ENCODE measurements at regions not wholly inside any gene's neighbourhood (a gene's known extent, or its start where the extent isn't known, plus 50 kb on each side); places are given as distances from the start of the nearest gene placed in this dataset.

- no peak for TF ChIP-seq CTCF (IDR thresholded peaks at IDR 0.05 in 8 of 11, conservative IDR thresholded peaks at IDR 0.05 in 3 of 11)
- no peak for TF ChIP-seq POLR2AphosphoS5 (IDR thresholded peaks at IDR 0.05)
Observed at GRCh38 chr21:16358784-16359183, 629.0 kb downstream of the USP25 start.

Measured in spleen (tissue), 7 donors.